ENCODE measurements at regions not wholly inside any gene's neighbourhood (a gene's known extent, or its start where the extent isn't known, plus 50 kb on each side); places are given as distances from the start of the nearest gene placed in this dataset.

- Histone ChIP-seq H3K36me3 (ENCODE audit: control insufficient read depth, insufficient read depth, low read length) (no peaks in the 10 kb centered on the region), H3K4me3 (ENCODE audit: extremely low read depth, insufficient read depth, low read length, poor library complexity, severe bottlenecking) (no peak overlapping the region), H3K9me3 (ENCODE audit: control insufficient read depth, low read length) (no peaks in the 10 kb centered on the region), H3K27ac (ENCODE audit: low read depth, low read length, severe bottlenecking) (no peak overlapping the region), H3K4me1 (ENCODE audit: control insufficient read depth, insufficient read depth, low read length, poor library complexity, severe bottlenecking) (no peaks in the 10 kb centered on the region)
- WGBS, 2 experiments (ENCODE audit: insufficient coverage in 2 of 2): 95 to 100% methylated on average over 2 of the region's 4 CpGs
Measured at GRCh38 chr6:137743493-137743892, 123.6 kb upstream of the TNFAIP3 start.

- H3K4me3 ChIP-seq (ENCODE audit: extremely low read depth, insufficient read depth, low read length, poor library complexity, severe bottlenecking): no peak overlapping the region
- no peaks in the 10 kb centered on the region for H3K9me3 ChIP-seq (ENCODE audit: control insufficient read depth, low read length)
- H3K4me1 ChIP-seq (ENCODE audit: control insufficient read depth, insufficient read depth, low read length, poor library complexity, severe bottlenecking): no peaks in the 10 kb centered on the region
- whole genome bisulfite sequencing, 2 experiments (ENCODE audit: insufficient coverage in 2 of 2): 100% methylated on average over 1 of the region's 3 CpGs
- no peak overlapping the region for H3K27ac ChIP-seq (ENCODE audit: low read depth, low read length, severe bottlenecking)
- H3K36me3 ChIP-seq (ENCODE audit: control insufficient read depth, insufficient read depth, low read length): no peaks in the 10 kb centered on the region
Measured at GRCh38 chr6:137744877-137745276, 122.2 kb upstream of the TNFAIP3 start.

GRCh38 chr6:137745321-137745720 is 121.7 kb upstream of the TNFAIP3 start:
- H3K36me3 ChIP-seq (ENCODE audit: control insufficient read depth, insufficient read depth, low read length): no peaks in the 10 kb centered on the region
- WGBS, 2 experiments (ENCODE audit: insufficient coverage in 2 of 2): no CpG with 5 or more reads among the region's 1 CpG
- no peak overlapping the region for H3K4me3 ChIP-seq (ENCODE audit: extremely low read depth, insufficient read depth, low read length, poor library complexity, severe bottlenecking)
- no peaks in the 10 kb centered on the region for H3K4me1 ChIP-seq (ENCODE audit: control insufficient read depth, insufficient read depth, low read length, poor library complexity, severe bottlenecking)
- H3K9me3 ChIP-seq (ENCODE audit: control insufficient read depth, low read length): no peaks in the 10 kb centered on the region
- H3K27ac ChIP-seq (ENCODE audit: low read depth, low read length, severe bottlenecking): no peak overlapping the region

- no peaks in the 10 kb centered on the region for H3K36me3 ChIP-seq (ENCODE audit: control insufficient read depth, insufficient read depth, low read length)
- 77% methylated on average over 2 of the region's 2 CpGs; no CpG with 5 or more reads in 1 of the 2 experiments for WGBS, 2 experiments (ENCODE audit: insufficient coverage in 2 of 2)
Measured at GRCh38 chr6:137746264-137746663, 120.8 kb upstream of the TNFAIP3 start.

GRCh38 chr6:137749696-137750211 is 117.3 kb upstream of the TNFAIP3 start:
- no peak overlapping the region for H3K4me3 ChIP-seq (ENCODE audit: extremely low read depth, insufficient read depth, low read length, poor library complexity, severe bottlenecking)
- H3K27ac ChIP-seq (ENCODE audit: low read depth, low read length, severe bottlenecking): no peak overlapping the region
- H3K9me3 ChIP-seq (ENCODE audit: control insufficient read depth, low read length): no peaks in the 10 kb centered on the region
- H3K36me3 ChIP-seq (ENCODE audit: control insufficient read depth, insufficient read depth, low read length): no peaks in the 10 kb centered on the region
- no peaks in the 10 kb centered on the region for H3K4me1 ChIP-seq (ENCODE audit: control insufficient read depth, insufficient read depth, low read length, poor library complexity, severe bottlenecking)
- WGBS, 2 experiments (ENCODE audit: insufficient coverage in 2 of 2): 73 to 79% methylated on average over 4 to 8 of the region's 8 CpGs

More at GRCh38 chr6:137746264-137746663, 120.8 kb upstream of the TNFAIP3 start:
- Histone ChIP-seq H3K9me3 (ENCODE audit: control insufficient read depth, low read length) (no peaks in the 10 kb centered on the region), H3K4me1 (ENCODE audit: control insufficient read depth, insufficient read depth, low read length, poor library complexity, severe bottlenecking) (no peaks in the 10 kb centered on the region), H3K4me3 (ENCODE audit: extremely low read depth, insufficient read depth, low read length, poor library complexity, severe bottlenecking) (no peak overlapping the region), H3K27ac (ENCODE audit: low read depth, low read length, severe bottlenecking) (no peak overlapping the region)

- 88 to 100% methylated on average over 3 to 4 of the region's 5 CpGs for WGBS, 2 experiments (ENCODE audit: insufficient coverage in 2 of 2)
- H3K4me1 ChIP-seq (ENCODE audit: control insufficient read depth, insufficient read depth, low read length, poor library complexity, severe bottlenecking): no peaks in the 10 kb centered on the region
- no peaks in the 10 kb centered on the region for H3K9me3 ChIP-seq (ENCODE audit: control insufficient read depth, low read length)
- no peak overlapping the region for H3K27ac ChIP-seq (ENCODE audit: low read depth, low read length, severe bottlenecking)
- no peak overlapping the region for H3K4me3 ChIP-seq (ENCODE audit: extremely low read depth, insufficient read depth, low read length, poor library complexity, severe bottlenecking)
- no peaks in the 10 kb centered on the region for H3K36me3 ChIP-seq (ENCODE audit: control insufficient read depth, insufficient read depth, low read length)
Measured at GRCh38 chr6:137750297-137750696, 116.8 kb upstream of the TNFAIP3 start.

- H3K36me3 ChIP-seq (ENCODE audit: control insufficient read depth, insufficient read depth, low read length): no peaks in the 10 kb centered on the region
- WGBS, 2 experiments (ENCODE audit: insufficient coverage in 2 of 2): 97 to 98% methylated on average over 5 to 7 of the region's 8 CpGs
- H3K27ac ChIP-seq (ENCODE audit: low read depth, low read length, severe bottlenecking): no peak overlapping the region
- H3K9me3 ChIP-seq (ENCODE audit: control insufficient read depth, low read length): no peaks in the 10 kb centered on the region
- no peaks in the 10 kb centered on the region for H3K4me1 ChIP-seq (ENCODE audit: control insufficient read depth, insufficient read depth, low read length, poor library complexity, severe bottlenecking)
- no peak overlapping the region for H3K4me3 ChIP-seq (ENCODE audit: extremely low read depth, insufficient read depth, low read length, poor library complexity, severe bottlenecking)
Measured at GRCh38 chr6:137751768-137752560, 115.1 kb upstream of the TNFAIP3 start.

GRCh38 chr6:137754366-137754765 is 112.7 kb upstream of the TNFAIP3 start:
- no peaks in the 10 kb centered on the region for H3K36me3 ChIP-seq (ENCODE audit: control insufficient read depth, insufficient read depth, low read length)
- H3K4me1 ChIP-seq (ENCODE audit: control insufficient read depth, insufficient read depth, low read length, poor library complexity, severe bottlenecking): no peaks in the 10 kb centered on the region
- H3K27ac ChIP-seq (ENCODE audit: low read depth, low read length, severe bottlenecking): no peak overlapping the region
- H3K4me3 ChIP-seq (ENCODE audit: extremely low read depth, insufficient read depth, low read length, poor library complexity, severe bottlenecking): no peak overlapping the region
- WGBS, 2 experiments (ENCODE audit: insufficient coverage in 2 of 2): 100% methylated on average over 1 of the region's 3 CpGs; no CpG with 5 or more reads in 1 of the 2 experiments
- H3K9me3 ChIP-seq (ENCODE audit: control insufficient read depth, low read length): no peaks in the 10 kb centered on the region

GRCh38 chr6:137754866-137755265 is 112.2 kb upstream of the TNFAIP3 start:
- Histone ChIP-seq H3K9me3 (ENCODE audit: control insufficient read depth, low read length) (no peaks in the 10 kb centered on the region), H3K4me3 (ENCODE audit: extremely low read depth, insufficient read depth, low read length, poor library complexity, severe bottlenecking) (no peak overlapping the region), H3K36me3 (ENCODE audit: control insufficient read depth, insufficient read depth, low read length) (no peaks in the 10 kb centered on the region), H3K4me1 (ENCODE audit: control insufficient read depth, insufficient read depth, low read length, poor library complexity, severe bottlenecking) (no peaks in the 10 kb centered on the region), H3K27ac (ENCODE audit: low read depth, low read length, severe bottlenecking) (no peak overlapping the region)

- Histone ChIP-seq H3K27ac (ENCODE audit: low read depth, low read length, severe bottlenecking) (no peak overlapping the region), H3K36me3 (ENCODE audit: control insufficient read depth, insufficient read depth, low read length) (no peaks in the 10 kb centered on the region), H3K9me3 (ENCODE audit: control insufficient read depth, low read length) (no peaks in the 10 kb centered on the region), H3K4me3 (ENCODE audit: extremely low read depth, insufficient read depth, low read length, poor library complexity, severe bottlenecking) (no peak overlapping the region), H3K4me1 (ENCODE audit: control insufficient read depth, insufficient read depth, low read length, poor library complexity, severe bottlenecking) (no peaks in the 10 kb centered on the region)
- 66 to 78% methylated on average over 2 of the region's 2 CpGs for WGBS, 2 experiments (ENCODE audit: insufficient coverage in 2 of 2)
Measured at GRCh38 chr6:137755284-137755683, 111.8 kb upstream of the TNFAIP3 start.

- H3K4me1 ChIP-seq (ENCODE audit: control insufficient read depth, insufficient read depth, low read length, poor library complexity, severe bottlenecking): peaks cover 7% of the 10 kb centered on the region
- H3K27ac ChIP-seq (ENCODE audit: low read depth, low read length, severe bottlenecking): no peak overlapping the region
- no peaks in the 10 kb centered on the region for H3K9me3 ChIP-seq (ENCODE audit: control insufficient read depth, low read length)
- H3K4me3 ChIP-seq (ENCODE audit: extremely low read depth, insufficient read depth, low read length, poor library complexity, severe bottlenecking): no peak overlapping the region
- H3K36me3 ChIP-seq (ENCODE audit: control insufficient read depth, insufficient read depth, low read length): no peaks in the 10 kb centered on the region
- 71 to 88% methylated on average over 3 of the region's 3 CpGs for WGBS, 2 experiments (ENCODE audit: insufficient coverage in 2 of 2)
Measured at GRCh38 chr6:137756788-137757187, 110.3 kb upstream of the TNFAIP3 start.
